IMR-90 (cell line): ENCODE measurements at regions not wholly inside any gene's neighbourhood (a gene's known extent, or its start where the extent isn't known, plus 50 kb on each side); places are given as distances from the start of the nearest gene placed in this dataset.

Experiments
- CEBPB ChIP-seq: IDR thresholded peaks from 2 replicates; pipeline ENCODE4 v1.6.1; 2012; ENCODE audit warnings: low read depth, low read length, improper control_type of control experiment
- CHD1 ChIP-seq: IDR thresholded peaks from 2 replicates; pipeline ENCODE4 v1.6.1; 2012; ENCODE audit warnings: low read depth, low read length, improper control_type of control experiment
- FOS ChIP-seq: fragments of 150-350 bp; IDR thresholded peaks from 2 replicates; pipeline ENCODE4 v1.6.1; 2016; ENCODE audit warnings: low read depth, low read length
- MAFK ChIP-seq: IDR thresholded peaks from 2 replicates; pipeline ENCODE4 v1.6.1; 2012; ENCODE audit warnings: low read depth, low read length, improper control_type of control experiment
- MAZ ChIP-seq: IDR thresholded peaks from 2 replicates; pipeline ENCODE4 v1.6.1; 2012; ENCODE audit warnings: low read depth, mild to moderate bottlenecking, low read length, improper control_type of control experiment, moderate library complexity, borderline replicate concordance
- MXI1 ChIP-seq: IDR thresholded peaks from 2 replicates; pipeline ENCODE4 v1.6.1; 2012; ENCODE audit warnings: low read depth, mild to moderate bottlenecking, low read length, moderate library complexity, borderline replicate concordance
- POLR2A ChIP-seq: IDR thresholded peaks from 2 replicates; pipeline ENCODE4 v1.6.1; 2012; ENCODE audit warnings: mild to moderate bottlenecking, low read depth, low read length
- RCOR1 ChIP-seq: IDR thresholded peaks from 2 replicates; pipeline ENCODE4 v1.6.1; 2012; ENCODE audit warnings: mild to moderate bottlenecking, low read length, improper control_type of control experiment; ENCODE audit not compliant: insufficient replicate concordance
- RFX5 ChIP-seq: IDR thresholded peaks from 2 replicates; pipeline ENCODE4 v1.8.0; 2012; ENCODE audit warnings: low read depth, mild to moderate bottlenecking, low read length, moderate library complexity
- SMC3 ChIP-seq: fragments of 150-350 bp; IDR thresholded peaks from 2 replicates; pipeline ENCODE4 v1.6.1; 2016; ENCODE audit warnings: low read depth, mild to moderate bottlenecking, antibody characterized with exemption, low read length, moderate library complexity
- USF2 ChIP-seq: fragments of 150-350 bp; IDR thresholded peaks from 2 replicates; pipeline ENCODE4 v1.6.1; 2017; ENCODE audit warnings: mild to moderate bottlenecking, antibody characterized with exemption, low read length, low read depth
- TF ChIP-seq, protein P1 (sequence below): conservative IDR thresholded peaks from 2 replicates; pipeline ENCODE4 v1.5.1; 2012; ENCODE audit warnings: mild to moderate bottlenecking, low read depth, low read length, improper control_type of control experiment

- TF ChIP-seq RCOR1 (no peak), MAZ (no peak), POLR2A (no peak), MAFK (no peak), MXI1 (no peak), USF2 (no peak), CEBPB (no peak), CHD1 (no peak), RFX5 (no peak), SMC3 (no peak), FOS (no peak)
- TF ChIP-seq, protein P1, sequence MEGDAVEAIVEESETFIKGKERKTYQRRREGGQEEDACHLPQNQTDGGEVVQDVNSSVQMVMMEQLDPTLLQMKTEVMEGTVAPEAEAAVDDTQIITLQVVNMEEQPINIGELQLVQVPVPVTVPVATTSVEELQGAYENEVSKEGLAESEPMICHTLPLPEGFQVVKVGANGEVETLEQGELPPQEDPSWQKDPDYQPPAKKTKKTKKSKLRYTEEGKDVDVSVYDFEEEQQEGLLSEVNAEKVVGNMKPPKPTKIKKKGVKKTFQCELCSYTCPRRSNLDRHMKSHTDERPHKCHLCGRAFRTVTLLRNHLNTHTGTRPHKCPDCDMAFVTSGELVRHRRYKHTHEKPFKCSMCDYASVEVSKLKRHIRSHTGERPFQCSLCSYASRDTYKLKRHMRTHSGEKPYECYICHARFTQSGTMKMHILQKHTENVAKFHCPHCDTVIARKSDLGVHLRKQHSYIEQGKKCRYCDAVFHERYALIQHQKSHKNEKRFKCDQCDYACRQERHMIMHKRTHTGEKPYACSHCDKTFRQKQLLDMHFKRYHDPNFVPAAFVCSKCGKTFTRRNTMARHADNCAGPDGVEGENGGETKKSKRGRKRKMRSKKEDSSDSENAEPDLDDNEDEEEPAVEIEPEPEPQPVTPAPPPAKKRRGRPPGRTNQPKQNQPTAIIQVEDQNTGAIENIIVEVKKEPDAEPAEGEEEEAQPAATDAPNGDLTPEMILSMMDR = no peak
These were observed 52.2 kb upstream of the TLR3 start for GRCh38 chr4:186016796-186017195.
